Panc1 (cell line): ENCODE measurements at regions not wholly inside any gene's neighbourhood (a gene's known extent, or its start where the extent isn't known, plus 50 kb on each side); places are given as distances from the start of the nearest gene placed in this dataset.
A peak's percentile ranks its signal among the peaks of the same experiment; 100 is the strongest.

Experiments used
- ATAC-seq: fragments of 200-7000 bp; cut with Tn5 transposase; 2 replicates; pipeline ENCODE4 v1.9.1; 2020; ENCODE audit warnings: mild to moderate bottlenecking, moderate library complexity
- BruUV-seq: library from RNA; stranded (reverse); fragments of 400-500 nt; replicated peaks from 2 replicates; lab custom pipeline; 2021; lab: Mats Ljungman, UMichigan
- CTCF ChIA-PET: fragments of 300-600 bp; sonication (Branson Sonifier 250); formaldehyde crosslinking; loops from one replicate; lab custom pipeline; 2022; ENCODE audit warnings: antibody characterized with exemption; lab: Charles Lee
- POLR2A ChIA-PET: fragments of 300-600 bp; sonication (Branson Sonifier 250); formaldehyde crosslinking; loops from one replicate; lab custom pipeline; 2022; ENCODE audit warnings: antibody characterized with exemption; lab: Charles Lee
- DNase-seq: peaks from one replicate; pipeline ENCODE4 v3.0.0-alpha.2; 2010; ENCODE audit warnings: low read depth, low spot score
- H3K27ac ChIP-seq: 2 replicates; pipeline ENCODE4 v1.5.1; 2011; ENCODE audit warnings: mild to moderate bottlenecking, low read length, inconsistent platforms
- H3K27me3 ChIP-seq: fragments of 200-500 bp; sonication (Bioruptor generic); 2 replicates; pipeline ENCODE4 v1.6.0; 2014; ENCODE audit warnings: low read length, inconsistent platforms; ENCODE audit not compliant: control insufficient read depth, insufficient read depth
- H3K36me3 ChIP-seq: fragments of 200-500 bp; sonication (Bioruptor generic); 2 replicates; pipeline ENCODE4 v1.5.1; 2014; ENCODE audit warnings: inconsistent platforms, mild to moderate bottlenecking, low read length, moderate library complexity; ENCODE audit not compliant: control insufficient read depth, insufficient read depth
- H3K4me1 ChIP-seq: 2 replicates; pipeline ENCODE4 v1.5.1; 2011; ENCODE audit warnings: inconsistent platforms, mild to moderate bottlenecking, low read length, moderate library complexity; ENCODE audit not compliant: control insufficient read depth, insufficient read depth
- H3K4me3 ChIP-seq, 2 experiments: 2 replicates each; pipeline ENCODE4 v1.5.1; 2011 to 2012; ENCODE audit warnings: low read depth in 2 of 2, low read length in 2 of 2, mild to moderate bottlenecking in 2 of 2, inconsistent platforms in 1 of 2, moderate library complexity in 1 of 2
- H3K9me3 ChIP-seq: fragments of 200-500 bp; sonication (Bioruptor generic); 2 replicates; pipeline ENCODE4 v1.5.1; 2014; ENCODE audit warnings: low read depth, mild to moderate bottlenecking, inconsistent platforms, low read length, moderate library complexity; ENCODE audit not compliant: control insufficient read depth, insufficient read depth
- CTCF ChIP-seq: fragments of 450-650 bp; IDR thresholded peaks from 2 replicates; pipeline ENCODE4 v1.5.1; 2017; ENCODE audit warnings: mild to moderate bottlenecking
- POLR2AphosphoS5 ChIP-seq: IDR thresholded peaks from 2 replicates; pipeline ENCODE4 v1.6.1; 2012; ENCODE audit warnings: mild to moderate bottlenecking, low read depth, low read length, moderate library complexity
- REST ChIP-seq, 2 experiments: IDR thresholded peaks; 2 replicates each; pipeline ENCODE4 v1.6.1; 2011 to 2012; ENCODE audit warnings: low read depth in 2 of 2, control low read depth in 1 of 2, low read length in 1 of 2, mild to moderate bottlenecking in 1 of 2, moderate library complexity in 1 of 2; ENCODE audit not compliant: insufficient read depth in 1 of 2
- SIN3A ChIP-seq: IDR thresholded peaks from 2 replicates; pipeline ENCODE4 v1.6.1; 2012; ENCODE audit warnings: low read depth, mild to moderate bottlenecking, low read length, moderate library complexity, borderline replicate concordance; ENCODE audit not compliant: insufficient read depth
- TCF7L2 ChIP-seq: IDR thresholded peaks from 2 replicates; pipeline ENCODE4 v1.6.1; 2011; ENCODE audit warnings: mild to moderate bottlenecking, low read depth, low read length, inconsistent platforms
- in situ Hi-C: cut with HindIII; loops from 2 replicates; pipeline ENCODE4 v1.10.0; 2016; ENCODE audit warnings: low sequenced_read_pairs, low pct_unique_long_range_greater_than_20kb
- intact Hi-C: fragments of 100-400 bp; cut with micrococcal nuclease; formaldehyde crosslinking; loops from one replicate; pipeline ENCODE4 v1.10.0; 2022; ENCODE audit not compliant: unreplicated experiment

DNA sequence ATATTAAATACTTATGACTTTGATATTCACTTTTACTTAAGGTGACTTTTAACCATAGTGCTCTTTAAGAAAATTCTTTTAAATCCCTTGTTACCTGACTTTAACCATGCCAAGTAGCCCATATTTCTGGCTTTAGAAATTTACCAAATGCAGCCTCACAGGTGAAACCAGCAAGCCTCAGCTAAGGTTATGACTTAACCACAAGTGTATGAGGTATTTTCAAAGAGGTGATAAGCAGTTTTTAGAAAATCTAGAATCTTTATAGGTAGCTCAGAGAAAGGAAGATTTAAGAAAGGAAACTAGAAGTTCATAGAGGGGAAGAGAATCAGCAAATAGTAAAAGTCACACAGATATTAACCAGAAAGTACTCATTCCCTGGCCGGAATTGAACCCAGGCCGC, 661.9 kb upstream of the GJE1 start:
- no TSS peak for BruUV-seq
- intact Hi-C loops (no loop called here), in situ Hi-C loops (no loop called here)
- ChIA-PET CTCF (no interaction called here), POLR2A (no interaction called here)
- no peak overlapping the region for H3K27ac ChIP-seq
- ATAC-seq (no peak), DNase-seq (no peak)
- TF ChIP-seq TCF7L2 (no peak), REST (IDR thresholded peaks at IDR 0.05; ENCODE audit: insufficient read depth in 1 of 2, low read depth in 2 of 2, low read length in 1 of 2) (no peak), POLR2AphosphoS5 (no peak)
- no peaks in the 10 kb centered on the region for H3K27me3 ChIP-seq
- no peaks in the 10 kb centered on the region for H3K4me1 ChIP-seq
- H3K4me3 ChIP-seq, result no peak overlapping the region
- no peaks in the 10 kb centered on the region for H3K36me3 ChIP-seq
- H3K9me3 ChIP-seq, result no peaks in the 10 kb centered on the region

- H3K27ac ChIP-seq, result peak overlapping the region; percentile 9; the same call in 1 of the 2 replicates
- H3K4me1 ChIP-seq, result no peaks in the 10 kb centered on the region; the same call in 1 of the 2 replicates
- no peak overlapping the region for H3K4me3 ChIP-seq
- TF ChIP-seq SIN3A (no peak), REST (IDR thresholded peaks at IDR 0.05; ENCODE audit: insufficient read depth in 1 of 2, low read depth in 2 of 2, low read length in 1 of 2) (no peak), CTCF (no peak)
- DNase-seq (no peak), ATAC-seq (no peak)
- no peaks in the 10 kb centered on the region for H3K27me3 ChIP-seq
- ChIA-PET CTCF (no interaction called here), POLR2A (no interaction called here)
- BruUV-seq, result no TSS peak
- in situ Hi-C loops (no loop called here), intact Hi-C loops (no loop called here)
- H3K9me3 ChIP-seq, result no peaks in the 10 kb centered on the region
- no peaks in the 10 kb centered on the region for H3K36me3 ChIP-seq
Measured at GRCh38 chr6:141467881-141468280, 664.8 kb upstream of the GJE1 start.
